ENCODE measurements at regions not wholly inside any gene's neighbourhood (a gene's known extent, or its start where the extent isn't known, plus 50 kb on each side); places are given as distances from the start of the nearest gene placed in this dataset.
"Not testable (repeated sequence)": the region's sequence is repeated elsewhere in the genome, so short reads cannot be mapped to it uniquely, and the experiment has no call there.

DNA sequence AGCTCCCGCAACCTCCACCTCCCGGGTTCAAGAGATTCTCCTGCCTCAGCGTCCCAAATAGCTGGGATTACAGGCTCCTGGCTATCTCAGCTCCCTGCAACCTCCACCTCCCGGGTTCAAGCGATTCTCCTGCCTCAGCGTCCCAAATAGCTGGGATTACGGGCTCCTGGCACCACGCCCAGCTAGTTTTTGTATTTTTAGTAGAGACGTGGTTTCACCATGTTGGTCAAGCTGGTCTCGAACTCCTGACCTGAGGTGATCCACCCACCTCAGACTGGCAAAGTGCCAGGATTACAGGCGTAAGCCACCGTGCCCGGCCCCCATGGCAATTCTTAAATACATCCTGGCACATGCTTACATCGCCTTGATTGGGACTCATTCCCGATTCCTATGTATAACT, 1394.3 kb downstream of the OLFM4 start:
- TF ChIP-seq, protein P1, sequence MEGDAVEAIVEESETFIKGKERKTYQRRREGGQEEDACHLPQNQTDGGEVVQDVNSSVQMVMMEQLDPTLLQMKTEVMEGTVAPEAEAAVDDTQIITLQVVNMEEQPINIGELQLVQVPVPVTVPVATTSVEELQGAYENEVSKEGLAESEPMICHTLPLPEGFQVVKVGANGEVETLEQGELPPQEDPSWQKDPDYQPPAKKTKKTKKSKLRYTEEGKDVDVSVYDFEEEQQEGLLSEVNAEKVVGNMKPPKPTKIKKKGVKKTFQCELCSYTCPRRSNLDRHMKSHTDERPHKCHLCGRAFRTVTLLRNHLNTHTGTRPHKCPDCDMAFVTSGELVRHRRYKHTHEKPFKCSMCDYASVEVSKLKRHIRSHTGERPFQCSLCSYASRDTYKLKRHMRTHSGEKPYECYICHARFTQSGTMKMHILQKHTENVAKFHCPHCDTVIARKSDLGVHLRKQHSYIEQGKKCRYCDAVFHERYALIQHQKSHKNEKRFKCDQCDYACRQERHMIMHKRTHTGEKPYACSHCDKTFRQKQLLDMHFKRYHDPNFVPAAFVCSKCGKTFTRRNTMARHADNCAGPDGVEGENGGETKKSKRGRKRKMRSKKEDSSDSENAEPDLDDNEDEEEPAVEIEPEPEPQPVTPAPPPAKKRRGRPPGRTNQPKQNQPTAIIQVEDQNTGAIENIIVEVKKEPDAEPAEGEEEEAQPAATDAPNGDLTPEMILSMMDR (IDR thresholded peaks at IDR 0.05) = not testable (repeated sequence)
- not testable (repeated sequence) for TF ChIP-seq POLR2A (IDR thresholded peaks at IDR 0.05)
